Peyer's patch (tissue), 4 donors: ENCODE measurements at regions not wholly inside any gene's neighbourhood (a gene's known extent, or its start where the extent isn't known, plus 50 kb on each side); places are given as distances from the start of the nearest gene placed in this dataset.

Experiments used
- POLR2A ChIP-seq, 2 donors: fragments of 450-650 bp; IDR thresholded peaks; one replicate each; pipeline ENCODE4 v1.5.1; 2017; ENCODE audit warnings: antibody characterized with exemption in 2 of 2, mild to moderate bottlenecking in 2 of 2, moderate library complexity in 2 of 2
- TF ChIP-seq, protein P1 (sequence below), 6 experiments: fragments of 450-650 bp in 4 of 6; fragments of 200-600 bp in 2 of 6; sonication (generic) in 1 of 6; IDR thresholded peaks; one replicate each; pipeline ENCODE4 v1.5.1; 2017 to 2019; ENCODE audit warnings: antibody characterized with exemption in 6 of 6, mild to moderate bottlenecking in 3 of 6, moderate library complexity in 1 of 6

DNA sequence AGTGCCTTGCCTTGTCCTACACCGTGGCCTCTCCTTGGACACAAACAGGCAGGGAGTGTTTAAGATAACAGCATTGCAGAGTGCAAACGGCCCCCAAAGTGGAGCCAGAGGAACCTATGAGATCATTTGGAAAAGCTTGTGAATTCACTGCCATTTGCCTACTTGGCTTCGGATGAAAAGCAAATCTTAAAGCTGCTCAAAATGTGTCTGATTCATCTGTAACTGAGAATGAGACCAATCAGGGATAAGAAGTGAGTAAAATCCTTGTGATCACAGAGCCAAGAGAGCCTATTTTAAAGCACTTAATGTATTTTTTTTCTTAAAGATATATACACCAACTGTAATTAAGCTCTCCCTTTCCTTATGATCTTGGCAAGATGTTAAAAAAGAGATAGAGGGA, 65.7 kb upstream of the BACH2 start:
- no peak for TF ChIP-seq POLR2A (IDR thresholded peaks at IDR 0.05)
- TF ChIP-seq, protein P1, sequence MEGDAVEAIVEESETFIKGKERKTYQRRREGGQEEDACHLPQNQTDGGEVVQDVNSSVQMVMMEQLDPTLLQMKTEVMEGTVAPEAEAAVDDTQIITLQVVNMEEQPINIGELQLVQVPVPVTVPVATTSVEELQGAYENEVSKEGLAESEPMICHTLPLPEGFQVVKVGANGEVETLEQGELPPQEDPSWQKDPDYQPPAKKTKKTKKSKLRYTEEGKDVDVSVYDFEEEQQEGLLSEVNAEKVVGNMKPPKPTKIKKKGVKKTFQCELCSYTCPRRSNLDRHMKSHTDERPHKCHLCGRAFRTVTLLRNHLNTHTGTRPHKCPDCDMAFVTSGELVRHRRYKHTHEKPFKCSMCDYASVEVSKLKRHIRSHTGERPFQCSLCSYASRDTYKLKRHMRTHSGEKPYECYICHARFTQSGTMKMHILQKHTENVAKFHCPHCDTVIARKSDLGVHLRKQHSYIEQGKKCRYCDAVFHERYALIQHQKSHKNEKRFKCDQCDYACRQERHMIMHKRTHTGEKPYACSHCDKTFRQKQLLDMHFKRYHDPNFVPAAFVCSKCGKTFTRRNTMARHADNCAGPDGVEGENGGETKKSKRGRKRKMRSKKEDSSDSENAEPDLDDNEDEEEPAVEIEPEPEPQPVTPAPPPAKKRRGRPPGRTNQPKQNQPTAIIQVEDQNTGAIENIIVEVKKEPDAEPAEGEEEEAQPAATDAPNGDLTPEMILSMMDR (IDR thresholded peaks at IDR 0.05), result no peak
